SU-DHL-6 (cell line): ENCODE measurements at regions not wholly inside any gene's neighbourhood (a gene's known extent, or its start where the extent isn't known, plus 50 kb on each side); places are given as distances from the start of the nearest gene placed in this dataset.

Source experiments
- EZH2phosphoT487 ChIP-seq: fragments of 200-600 bp; sonication (generic), shearing (Covaris generic); conservative IDR thresholded peaks from 2 replicates; pipeline ENCODE4 v1.6.1; 2018; ENCODE audit warnings: mild to moderate bottlenecking, antibody characterized with exemption, low read length, moderate library complexity, mixed read lengths
- TF ChIP-seq, protein P1 (sequence below): fragments of 200-600 bp; sonication (generic); IDR thresholded peaks from one replicate; pipeline ENCODE4 v1.5.1; 2017; ENCODE audit warnings: antibody characterized with exemption, mild to moderate bottlenecking, low read length, moderate library complexity; ENCODE audit not compliant: insufficient read depth, poor library complexity, severe bottlenecking

DNA sequence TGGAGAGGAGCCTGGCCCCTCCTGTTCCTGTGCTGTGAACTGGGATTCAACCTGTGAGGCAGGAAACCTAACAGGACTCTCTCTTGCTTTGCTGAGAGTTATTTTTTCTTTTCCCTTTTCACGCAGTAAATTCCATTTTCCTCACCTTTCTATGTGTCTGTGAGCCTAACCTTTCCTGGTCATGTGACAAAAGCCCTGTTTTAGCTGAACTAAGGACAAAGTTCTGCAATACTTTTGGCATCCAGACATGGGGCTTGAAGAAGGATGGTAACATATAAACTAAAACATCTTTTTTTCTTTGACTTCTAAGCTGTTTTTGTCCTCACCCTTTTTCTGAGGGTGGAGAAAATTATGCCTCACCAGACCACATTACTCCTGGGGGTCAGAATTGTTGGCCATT is 368.5 kb downstream of the HTR1B start:
- TF ChIP-seq, protein P1, sequence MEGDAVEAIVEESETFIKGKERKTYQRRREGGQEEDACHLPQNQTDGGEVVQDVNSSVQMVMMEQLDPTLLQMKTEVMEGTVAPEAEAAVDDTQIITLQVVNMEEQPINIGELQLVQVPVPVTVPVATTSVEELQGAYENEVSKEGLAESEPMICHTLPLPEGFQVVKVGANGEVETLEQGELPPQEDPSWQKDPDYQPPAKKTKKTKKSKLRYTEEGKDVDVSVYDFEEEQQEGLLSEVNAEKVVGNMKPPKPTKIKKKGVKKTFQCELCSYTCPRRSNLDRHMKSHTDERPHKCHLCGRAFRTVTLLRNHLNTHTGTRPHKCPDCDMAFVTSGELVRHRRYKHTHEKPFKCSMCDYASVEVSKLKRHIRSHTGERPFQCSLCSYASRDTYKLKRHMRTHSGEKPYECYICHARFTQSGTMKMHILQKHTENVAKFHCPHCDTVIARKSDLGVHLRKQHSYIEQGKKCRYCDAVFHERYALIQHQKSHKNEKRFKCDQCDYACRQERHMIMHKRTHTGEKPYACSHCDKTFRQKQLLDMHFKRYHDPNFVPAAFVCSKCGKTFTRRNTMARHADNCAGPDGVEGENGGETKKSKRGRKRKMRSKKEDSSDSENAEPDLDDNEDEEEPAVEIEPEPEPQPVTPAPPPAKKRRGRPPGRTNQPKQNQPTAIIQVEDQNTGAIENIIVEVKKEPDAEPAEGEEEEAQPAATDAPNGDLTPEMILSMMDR, result no peak
- no peak for TF ChIP-seq EZH2phosphoT487
